GM06990 (cell line): ENCODE measurements at regions not wholly inside any gene's neighbourhood (a gene's known extent, or its start where the extent isn't known, plus 50 kb on each side); places are given as distances from the start of the nearest gene placed in this dataset.

Experiments
- DNase-seq: peaks from one replicate; pipeline ENCODE4 v3.0.0-alpha.2; 2011; ENCODE audit not compliant: insufficient read length; ENCODE audit errors: extremely low read depth
- H3K27me3 ChIP-seq: replicated peaks from 2 replicates; pipeline ENCODE4 v1.6.0; 2011; ENCODE audit warnings: low read length; ENCODE audit not compliant: control insufficient read depth, insufficient read depth
- H3K36me3 ChIP-seq: 2 replicates; pipeline ENCODE4 v1.5.1; 2011; ENCODE audit warnings: low read length; ENCODE audit not compliant: control insufficient read depth, insufficient read depth
- H3K4me3 ChIP-seq: replicated peaks from 2 replicates; pipeline ENCODE4 v1.5.1; 2011; ENCODE audit warnings: low read depth, mild to moderate bottlenecking, control low read depth, low read length
- CTCF ChIP-seq: IDR thresholded peaks from 2 replicates; pipeline ENCODE4 v1.5.1; 2011; ENCODE audit warnings: low read length, control low read depth, mild to moderate bottlenecking, inconsistent platforms; ENCODE audit not compliant: insufficient read depth, poor library complexity, severe bottlenecking

GRCh38 chr5:58105836-58106235 is 354.1 kb downstream of the PLK2 start:
- no peak for DNase-seq
- H3K36me3 ChIP-seq, result no peaks in the 10 kb centered on the region
- H3K4me3 ChIP-seq, result no peak overlapping the region
- H3K27me3 ChIP-seq, result no peaks in the 10 kb centered on the region
- no peak for TF ChIP-seq CTCF

- H3K27me3 ChIP-seq, result no peaks in the 10 kb centered on the region
- H3K4me3 ChIP-seq, result no peak overlapping the region
- no peaks in the 10 kb centered on the region for H3K36me3 ChIP-seq
- DNase-seq, result no peak
- no peak for TF ChIP-seq CTCF
These were observed 360.6 kb downstream of the PLK2 start for GRCh38 chr5:58099257-58099656.

GRCh38 chr5:58094031-58094430 is 365.9 kb downstream of the PLK2 start:
- Histone ChIP-seq H3K36me3 (no peaks in the 10 kb centered on the region), H3K27me3 (no peaks in the 10 kb centered on the region), H3K4me3 (no peak overlapping the region)
- no peak for TF ChIP-seq CTCF
- DNase-seq, result no peak

- Histone ChIP-seq H3K4me3 (no peak overlapping the region), H3K36me3 (no peaks in the 10 kb centered on the region), H3K27me3 (no peaks in the 10 kb centered on the region)
- no peak for DNase-seq
- no peak for TF ChIP-seq CTCF
These were observed 369.2 kb downstream of the PLK2 start for GRCh38 chr5:58090704-58091103.

- DNase-seq, result no peak
- Histone ChIP-seq H3K27me3 (no peaks in the 10 kb centered on the region), H3K4me3 (no peak overlapping the region), H3K36me3 (no peaks in the 10 kb centered on the region)
- TF ChIP-seq CTCF, result no peak
These were observed 370.9 kb downstream of the PLK2 start for GRCh38 chr5:58088941-58089340.

GRCh38 chr5:58087905-58088304 is 372.0 kb downstream of the PLK2 start:
- DNase-seq, result no peak
- TF ChIP-seq CTCF, result no peak
- Histone ChIP-seq H3K27me3 (no peaks in the 10 kb centered on the region), H3K4me3 (no peak overlapping the region), H3K36me3 (no peaks in the 10 kb centered on the region)
